GM12878 (cell line): ENCODE measurements at regions not wholly inside any gene's neighbourhood (a gene's known extent, or its start where the extent isn't known, plus 50 kb on each side); places are given as distances from the start of the nearest gene placed in this dataset.

Experiments
- ATAC-seq: fragments of 200-7000 bp; cut with Tn5 transposase; 3 replicates; pipeline ENCODE4 v1.9.1; 2020; ENCODE audit warnings: mild to moderate bottlenecking, moderate library complexity
- BruUV-seq: library from RNA; stranded (reverse); fragments of 400-500 nt; replicated peaks from 2 replicates; lab custom pipeline; 2021; lab: Mats Ljungman, UMichigan
- CTCF ChIA-PET: fragments of 300-600 bp; sonication (Branson Sonifier 250); formaldehyde crosslinking; extraction: SDS; loops from one replicate; lab custom pipeline; 2021; ENCODE audit warnings: inconsistent platforms; lab: Yijun Ruan, JAX
- POLR2A ChIA-PET: fragments of 350-600 bp; formaldehyde crosslinking; extraction: SDS; loops from one replicate; lab custom pipeline; 2021; ENCODE audit warnings: inconsistent platforms; lab: Charles Lee
- RAD21 ChIA-PET: fragments of 300-600 bp; sonication (Branson Sonifier 250); formaldehyde crosslinking; loops from one replicate; lab custom pipeline; 2023; ENCODE audit warnings: antibody characterized with exemption; ENCODE audit not compliant: unreplicated experiment; lab: Charles Lee
- SMC1A ChIA-PET: fragments of 300-600 bp; sonication (Branson Sonifier 250); formaldehyde crosslinking; loops from one replicate; lab custom pipeline; 2023; ENCODE audit not compliant: unreplicated experiment, uncharacterized antibody; lab: Charles Lee
- DNase-seq: peaks from one replicate; pipeline ENCODE4 v3.0.0-alpha.2; 2011; ENCODE audit warnings: low read depth, low spot score
- FAIRE-seq: peaks from 3 replicates; lab custom pipeline; 2011; peaks lifted over from hg19 to GRCh38; lab: Jason Lieb, UNC
- H2AFZ ChIP-seq: 2 replicates; pipeline ENCODE4 v1.6.0; 2011; ENCODE audit warnings: low read depth, low read length, control low read depth; ENCODE audit not compliant: control insufficient read depth
- H3K27ac ChIP-seq: 2 replicates; pipeline ENCODE4 v1.5.1; 2011; ENCODE audit warnings: control low read depth; ENCODE audit not compliant: control insufficient read depth, insufficient read depth
- H3K27me3 ChIP-seq, 2 experiments: replicated peaks in 1 of 2; 2 replicates each; pipeline versions ENCODE4 v1.6.0 to v1.6.1; 2011; ENCODE audit warnings: low read length in 1 of 2; ENCODE audit not compliant: control insufficient read depth in 2 of 2, insufficient read depth in 2 of 2
- H3K36me3 ChIP-seq, 2 experiments: 2 replicates each; pipeline ENCODE4 v1.5.1; 2011; ENCODE audit warnings: low read length in 1 of 2; ENCODE audit not compliant: control insufficient read depth in 2 of 2, insufficient read depth in 2 of 2
- H3K4me1 ChIP-seq: 2 replicates; pipeline ENCODE4 v1.6.1; 2011; ENCODE audit warnings: mild to moderate bottlenecking, low read length, moderate library complexity, mixed read lengths; ENCODE audit not compliant: control insufficient read depth, insufficient read depth
- H3K4me2 ChIP-seq: 2 replicates; pipeline ENCODE4 v1.6.0; 2011; ENCODE audit warnings: control low read depth; ENCODE audit not compliant: control insufficient read depth, insufficient read depth
- H3K4me3 ChIP-seq: fragments of 200-600 bp; sonication (generic); 2 replicates; pipeline ENCODE4 v1.5.1; 2016
- H3K79me2 ChIP-seq: 2 replicates; pipeline ENCODE4 v1.6.0; 2011; ENCODE audit warnings: low read length; ENCODE audit not compliant: control insufficient read depth, insufficient read depth
- H3K9ac ChIP-seq: 2 replicates; pipeline ENCODE4 v1.8.0; 2011; ENCODE audit warnings: low read length, control low read depth, mixed read lengths; ENCODE audit not compliant: control insufficient read depth, insufficient read depth
- H3K9me3 ChIP-seq: replicated peaks from 3 replicates; pipeline ENCODE4 v1.5.1; 2011; ENCODE audit warnings: mild to moderate bottlenecking, low read length; ENCODE audit not compliant: control insufficient read depth, insufficient read depth
- H4K20me1 ChIP-seq: 2 replicates; pipeline ENCODE4 v1.6.0; 2011; ENCODE audit not compliant: control insufficient read depth, insufficient read depth
- BMI1 ChIP-seq: fragments of 450-650 bp; IDR thresholded peaks from 2 replicates; pipeline ENCODE4 v1.6.1; 2016; ENCODE audit warnings: mild to moderate bottlenecking, moderate library complexity, borderline replicate concordance
- CBFB ChIP-seq: IDR thresholded peaks from 2 replicates; pipeline ENCODE4 v1.6.1; 2016; ENCODE audit warnings: antibody characterized with exemption, low read depth
- EP300 ChIP-seq, 2 experiments: fragments of 150-350 bp in 1 of 2; IDR thresholded peaks; 2 replicates each; pipeline ENCODE4 v1.6.1; 2011 to 2012; ENCODE audit warnings: low read depth in 2 of 2, low read length in 2 of 2, borderline replicate concordance in 1 of 2, improper control_type of control experiment in 1 of 2, inconsistent platforms in 1 of 2; ENCODE audit not compliant: control insufficient read depth in 1 of 2
- ESRRA ChIP-seq: IDR thresholded peaks from 2 replicates; pipeline ENCODE4 v1.6.1; 2012; ENCODE audit warnings: mild to moderate bottlenecking, low read length, improper control_type of control experiment
- FOXK2 ChIP-seq: fragments of 450-650 bp; IDR thresholded peaks from 2 replicates; pipeline ENCODE4 v1.6.1; 2017; ENCODE audit warnings: mild to moderate bottlenecking, moderate library complexity
- HDGF ChIP-seq: fragments of 450-650 bp; IDR thresholded peaks from 2 replicates; pipeline ENCODE4 v1.6.1; 2016; ENCODE audit warnings: antibody characterized with exemption
- POLR2AphosphoS2 ChIP-seq: IDR thresholded peaks from 2 replicates; pipeline ENCODE4 v1.6.1; 2011; ENCODE audit warnings: low read depth, mild to moderate bottlenecking, low read length, improper control_type of control experiment, moderate library complexity
- RAD51 ChIP-seq: fragments of 450-650 bp; IDR thresholded peaks from 2 replicates; pipeline ENCODE4 v1.6.1; 2016; ENCODE audit warnings: moderate library complexity, mild to moderate bottlenecking, inconsistent platforms
- SMAD5 ChIP-seq: IDR thresholded peaks from 2 replicates; pipeline ENCODE4 v1.6.1; 2016; ENCODE audit warnings: antibody characterized with exemption, low read depth
- SMARCA5 ChIP-seq: fragments of 450-650 bp; IDR thresholded peaks from 2 replicates; pipeline ENCODE4 v1.6.1; 2017; ENCODE audit warnings: mild to moderate bottlenecking
- STAT3 ChIP-seq: IDR thresholded peaks from 2 replicates; pipeline ENCODE4 v1.6.1; 2011; ENCODE audit warnings: low read depth, low read length, improper control_type of control experiment
- SUPT20H ChIP-seq: IDR thresholded peaks from 2 replicates; pipeline ENCODE4 v1.6.1; 2011; ENCODE audit warnings: low read depth, mild to moderate bottlenecking, low read length, moderate library complexity, borderline replicate concordance; ENCODE audit not compliant: control insufficient read depth
- SUZ12 ChIP-seq: fragments of 200-600 bp; sonication (generic); IDR thresholded peaks from one replicate; pipeline ENCODE4 v1.6.1; 2018; ENCODE audit warnings: antibody characterized with exemption, mild to moderate bottlenecking; ENCODE audit not compliant: unreplicated experiment
- TCF3 ChIP-seq: IDR thresholded peaks from 2 replicates; pipeline ENCODE4 v1.6.1; 2012; ENCODE audit warnings: low read depth, mild to moderate bottlenecking, low read length, borderline replicate concordance; ENCODE audit not compliant: insufficient read depth
- ZBED1 ChIP-seq: IDR thresholded peaks from 2 replicates; pipeline ENCODE4 v1.6.1; 2016; ENCODE audit warnings: borderline replicate concordance
- WGBS: methylation state at CpG from one replicate; pipeline ENCODE4 v1.1.6; 2016; ENCODE audit warnings: low lambda C conversion rate; ENCODE audit not compliant: insufficient replicate concordance, insufficient coverage; ENCODE audit errors: missing lambda C conversion rate; 5-methylcytosine and 5-hydroxymethylcytosine counted together
- in situ Hi-C: fragments of 300-500 bp; cut with MboI; formaldehyde crosslinking; loops from 9 replicates; pipeline ENCODE4 v1.14.3; 2018; ENCODE audit warnings: mixed read lengths
- intact Hi-C: fragments of 100-400 bp; cut with micrococcal nuclease; formaldehyde crosslinking; loops from one replicate; pipeline ENCODE4 v1.14.2; 2022; ENCODE audit not compliant: unreplicated experiment
- TF ChIP-seq, protein P1 (sequence below): fragments of 150-350 bp; IDR thresholded peaks from 2 replicates; pipeline ENCODE4 v1.6.1; 2016; ENCODE audit warnings: low read depth, low read length
- TF ChIP-seq, protein P2 (sequence below): IDR thresholded peaks from 2 replicates; pipeline ENCODE4 v1.6.1; 2011; ENCODE audit warnings: low read depth, low read length, improper control_type of control experiment, borderline replicate concordance
- TF ChIP-seq, protein P3 (sequence below): IDR thresholded peaks from 2 replicates; pipeline ENCODE4 v1.6.1; 2012; ENCODE audit warnings: low read depth, low read length, improper control_type of control experiment

DNA sequence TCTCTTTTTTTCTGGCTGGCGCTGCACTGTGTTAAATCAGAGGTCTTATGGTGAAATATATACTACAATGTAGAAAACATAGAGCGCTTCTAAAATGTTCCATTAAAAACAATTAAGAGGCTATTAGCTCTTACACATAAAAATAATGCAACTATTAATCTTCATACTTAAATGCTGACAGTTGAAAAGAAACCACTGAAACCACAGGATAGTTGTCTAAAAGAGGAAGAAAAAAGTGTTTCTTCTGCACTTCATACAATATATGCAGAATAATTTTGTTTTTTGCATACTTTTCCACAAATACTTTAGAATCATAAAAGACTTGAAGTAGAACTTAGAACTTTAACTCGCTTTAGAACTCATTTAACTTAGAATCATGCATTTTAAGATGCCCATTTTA, 170.5 kb downstream of the PYDC2 start:
- Histone ChIP-seq H3K4me3 (no peak overlapping the region), H3K4me2 (no peak overlapping the region), H3K9me3 (no peaks in the 10 kb centered on the region), H3K27ac (no peak overlapping the region), H3K9ac (no peak overlapping the region), H2AFZ (no peak overlapping the region), H4K20me1 (no peaks in the 10 kb centered on the region), H3K79me2 (no peaks in the 10 kb centered on the region), H3K4me1 (no peaks in the 10 kb centered on the region), H3K36me3 (no peaks in the 10 kb centered on the region), H3K27me3 (no peaks in the 10 kb centered on the region)
- ChIA-PET SMC1A (no interaction called here), POLR2A (no interaction called here), CTCF (interaction anchor here (1.0 kb wide), 1 partner anchor 580 kb away, joined by 3 read pairs; no protein-coding TSS in a partner anchor), RAD21 (no interaction called here)
- BruUV-seq: no TSS peak
- 14% methylated on average over 3 of the region's 3 CpGs for WGBS
- intact Hi-C loops (no loop called here), in situ Hi-C loops (no loop called here)
- DNase-seq: no peak
- no peak for ATAC-seq
- FAIRE-seq: no peak
- TF ChIP-seq SMAD5: no peak
- TF ChIP-seq, protein P1, sequence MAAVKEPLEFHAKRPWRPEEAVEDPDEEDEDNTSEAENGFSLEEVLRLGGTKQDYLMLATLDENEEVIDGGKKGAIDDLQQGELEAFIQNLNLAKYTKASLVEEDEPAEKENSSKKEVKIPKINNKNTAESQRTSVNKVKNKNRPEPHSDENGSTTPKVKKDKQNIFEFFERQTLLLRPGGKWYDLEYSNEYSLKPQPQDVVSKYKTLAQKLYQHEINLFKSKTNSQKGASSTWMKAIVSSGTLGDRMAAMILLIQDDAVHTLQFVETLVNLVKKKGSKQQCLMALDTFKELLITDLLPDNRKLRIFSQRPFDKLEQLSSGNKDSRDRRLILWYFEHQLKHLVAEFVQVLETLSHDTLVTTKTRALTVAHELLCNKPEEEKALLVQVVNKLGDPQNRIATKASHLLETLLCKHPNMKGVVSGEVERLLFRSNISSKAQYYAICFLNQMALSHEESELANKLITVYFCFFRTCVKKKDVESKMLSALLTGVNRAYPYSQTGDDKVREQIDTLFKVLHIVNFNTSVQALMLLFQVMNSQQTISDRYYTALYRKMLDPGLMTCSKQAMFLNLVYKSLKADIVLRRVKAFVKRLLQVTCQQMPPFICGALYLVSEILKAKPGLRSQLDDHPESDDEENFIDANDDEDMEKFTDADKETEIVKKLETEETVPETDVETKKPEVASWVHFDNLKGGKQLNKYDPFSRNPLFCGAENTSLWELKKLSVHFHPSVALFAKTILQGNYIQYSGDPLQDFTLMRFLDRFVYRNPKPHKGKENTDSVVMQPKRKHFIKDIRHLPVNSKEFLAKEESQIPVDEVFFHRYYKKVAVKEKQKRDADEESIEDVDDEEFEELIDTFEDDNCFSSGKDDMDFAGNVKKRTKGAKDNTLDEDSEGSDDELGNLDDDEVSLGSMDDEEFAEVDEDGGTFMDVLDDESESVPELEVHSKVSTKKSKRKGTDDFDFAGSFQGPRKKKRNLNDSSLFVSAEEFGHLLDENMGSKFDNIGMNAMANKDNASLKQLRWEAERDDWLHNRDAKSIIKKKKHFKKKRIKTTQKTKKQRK: no peak
- no peak for TF ChIP-seq EP300 (IDR thresholded peaks at IDR 0.05; ENCODE audit: borderline replicate concordance in 1 of 2, control insufficient read depth in 1 of 2, low read depth in 2 of 2, low read length in 2 of 2)
- no peak for TF ChIP-seq SUPT20H
- TF ChIP-seq SMARCA5: no peak
- no peak for TF ChIP-seq STAT3
- TF ChIP-seq, protein P2, sequence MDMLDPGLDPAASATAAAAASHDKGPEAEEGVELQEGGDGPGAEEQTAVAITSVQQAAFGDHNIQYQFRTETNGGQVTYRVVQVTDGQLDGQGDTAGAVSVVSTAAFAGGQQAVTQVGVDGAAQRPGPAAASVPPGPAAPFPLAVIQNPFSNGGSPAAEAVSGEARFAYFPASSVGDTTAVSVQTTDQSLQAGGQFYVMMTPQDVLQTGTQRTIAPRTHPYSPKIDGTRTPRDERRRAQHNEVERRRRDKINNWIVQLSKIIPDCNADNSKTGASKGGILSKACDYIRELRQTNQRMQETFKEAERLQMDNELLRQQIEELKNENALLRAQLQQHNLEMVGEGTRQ: no peak
- no peak for TF ChIP-seq HDGF
- TF ChIP-seq POLR2AphosphoS2: no peak
- TF ChIP-seq ESRRA: no peak
- TF ChIP-seq, protein P3, sequence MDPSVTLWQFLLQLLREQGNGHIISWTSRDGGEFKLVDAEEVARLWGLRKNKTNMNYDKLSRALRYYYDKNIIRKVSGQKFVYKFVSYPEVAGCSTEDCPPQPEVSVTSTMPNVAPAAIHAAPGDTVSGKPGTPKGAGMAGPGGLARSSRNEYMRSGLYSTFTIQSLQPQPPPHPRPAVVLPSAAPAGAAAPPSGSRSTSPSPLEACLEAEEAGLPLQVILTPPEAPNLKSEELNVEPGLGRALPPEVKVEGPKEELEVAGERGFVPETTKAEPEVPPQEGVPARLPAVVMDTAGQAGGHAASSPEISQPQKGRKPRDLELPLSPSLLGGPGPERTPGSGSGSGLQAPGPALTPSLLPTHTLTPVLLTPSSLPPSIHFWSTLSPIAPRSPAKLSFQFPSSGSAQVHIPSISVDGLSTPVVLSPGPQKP: no peak
- no peak for TF ChIP-seq ZBED1
- TF ChIP-seq CBFB: no peak
- no peak for TF ChIP-seq TCF3
- no peak for TF ChIP-seq BMI1
- TF ChIP-seq RAD51: no peak
- no peak for TF ChIP-seq SUZ12
- no peak for TF ChIP-seq FOXK2
